NCI-H1105 treated with DMSO at 0.1 percent for 48 hours (cell line): ENCODE measurements at regions not wholly inside any gene's neighbourhood (a gene's known extent, or its start where the extent isn't known, plus 50 kb on each side); places are given as distances from the start of the nearest gene placed in this dataset.

Source experiments
- DNase-seq: peaks from one replicate; lab custom pipeline; 2025; lab: John Stamatoyannopoulos, UW

- no peak for DNase-seq
Measured at GRCh38 chr9:134245179-134245578, 80.8 kb upstream of the RNU6ATAC start.

DNA sequence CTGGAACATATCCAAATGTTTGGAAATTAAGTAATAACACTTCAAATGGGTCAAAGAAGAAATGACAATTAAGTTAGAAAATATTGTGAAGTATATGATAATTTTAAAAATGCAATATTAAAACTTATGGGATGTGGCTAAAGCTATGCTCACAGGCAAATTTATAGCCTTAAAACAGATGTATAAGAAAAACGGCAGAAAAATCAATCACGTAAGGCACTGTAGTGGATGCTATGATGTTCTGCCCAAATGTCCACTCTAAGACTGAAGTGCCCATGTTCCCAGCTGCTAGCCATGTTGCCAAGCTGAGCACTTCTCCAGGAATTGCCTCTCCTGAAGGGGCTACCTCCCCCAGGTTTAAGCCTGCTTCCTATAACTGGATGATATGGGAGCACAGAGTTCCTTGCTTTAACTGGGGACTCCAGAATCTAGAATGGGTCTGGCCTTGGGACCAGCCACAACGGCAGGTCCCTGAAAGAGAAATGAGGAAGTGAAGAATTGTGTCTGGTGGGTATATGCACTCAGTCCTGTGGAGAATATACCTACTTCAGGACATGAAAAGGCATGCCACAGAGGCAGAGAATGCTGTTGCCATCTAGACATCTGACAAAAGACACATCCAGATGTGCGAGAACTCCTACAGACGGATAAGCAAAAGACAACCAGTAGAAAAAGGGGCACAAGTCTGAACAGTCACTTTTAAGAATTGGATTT, 78.2 kb upstream of the RXRA start:
- DNase-seq, result no peak

GRCh38 chr9:134251296-134252069, 74.8 kb upstream of the RXRA start:
- DNase-seq, result no peak

GRCh38 chr9:134252084-134252830, 74.0 kb upstream of the RXRA start:
- no peak for DNase-seq

DNA sequence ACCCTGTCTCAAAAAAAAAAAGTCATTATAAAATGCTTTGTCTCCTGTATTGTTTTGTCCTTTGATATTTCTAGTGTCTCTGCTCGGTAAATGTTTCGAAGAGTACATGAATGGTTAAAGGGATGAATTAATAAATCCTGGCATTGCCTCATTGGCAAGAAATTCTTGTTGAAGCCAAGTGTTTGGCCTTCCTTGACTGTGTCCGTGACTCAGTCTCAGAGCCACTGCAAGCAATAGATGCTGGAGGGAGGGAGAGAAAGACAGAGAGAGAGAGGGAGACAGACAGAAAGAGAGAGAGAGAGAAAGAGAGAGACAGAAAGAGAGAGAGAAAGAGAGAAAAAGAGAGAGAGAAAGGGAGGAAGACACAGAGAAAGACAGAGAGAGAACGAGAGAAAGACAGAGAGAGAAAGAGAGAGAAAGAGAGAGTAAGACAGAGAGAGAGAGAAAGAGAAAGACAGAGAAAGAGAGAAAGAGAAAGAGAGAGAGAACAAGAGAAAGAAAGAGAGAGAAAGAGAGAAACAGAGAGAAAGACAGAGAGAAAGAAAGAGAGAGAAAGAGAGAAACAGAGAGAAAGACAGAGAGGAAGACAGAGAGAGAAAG, 72.5 kb upstream of the RXRA start:
- no peak for DNase-seq

- no peak for DNase-seq
Measured at GRCh38 chr9:134258332-134258731, 67.9 kb upstream of the RXRA start.

DNA sequence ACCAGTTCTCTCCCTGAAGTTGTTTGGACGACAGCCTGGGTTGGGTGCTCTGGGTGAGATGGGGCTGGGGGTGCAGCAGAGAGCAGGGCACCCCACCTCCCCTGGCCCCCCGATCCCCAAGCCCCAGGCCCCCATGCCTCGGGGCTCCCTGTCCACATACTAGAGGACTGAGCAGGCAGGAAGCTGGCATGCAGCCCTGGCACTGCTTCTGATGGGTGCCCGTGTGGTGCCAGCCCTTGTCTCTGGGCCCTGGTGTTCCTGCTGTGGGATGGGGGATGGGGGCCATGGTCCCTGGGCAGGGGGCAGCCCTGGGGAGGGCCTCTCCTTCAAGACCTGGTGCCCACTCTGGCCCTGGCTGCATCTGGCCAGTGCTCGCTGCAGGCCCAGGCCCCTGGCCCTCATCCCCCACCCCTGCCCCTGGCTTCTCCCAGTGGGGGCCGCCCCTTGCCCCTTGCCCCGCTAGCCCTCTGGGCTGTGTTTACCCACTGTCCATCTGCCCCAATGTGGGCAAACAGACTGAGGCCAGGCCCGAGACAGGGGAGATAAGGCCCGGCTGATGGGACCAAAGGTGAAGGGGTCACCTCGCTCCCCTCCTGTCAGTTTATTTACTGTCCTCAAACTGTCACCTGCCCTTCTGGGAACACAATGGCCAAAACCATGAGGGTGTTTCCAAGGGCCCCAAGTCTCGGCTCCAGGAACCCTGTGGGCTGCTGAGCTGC, 67.3 kb upstream of the RXRA start:
- no peak for DNase-seq

DNA sequence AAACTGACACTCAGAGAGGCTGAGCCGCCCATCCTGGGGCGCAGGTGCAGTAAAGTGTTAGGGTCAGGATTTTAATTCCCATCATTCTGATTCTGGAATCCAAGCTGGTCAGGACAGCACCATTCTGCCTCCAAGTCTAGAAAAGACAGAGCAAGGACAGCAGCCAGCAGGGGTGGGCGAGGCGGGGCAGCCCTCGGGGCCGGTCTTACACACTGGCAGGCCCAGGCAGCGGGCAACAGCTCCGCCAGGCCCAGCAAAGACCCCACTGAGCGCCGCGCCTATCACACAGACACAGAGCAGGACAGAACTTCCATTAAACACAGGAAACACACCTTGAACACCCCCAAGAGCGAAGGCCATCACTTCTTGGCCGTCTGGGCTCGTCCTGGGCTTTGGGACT, 66.5 kb upstream of the RXRA start:
- no peak for DNase-seq

DNA sequence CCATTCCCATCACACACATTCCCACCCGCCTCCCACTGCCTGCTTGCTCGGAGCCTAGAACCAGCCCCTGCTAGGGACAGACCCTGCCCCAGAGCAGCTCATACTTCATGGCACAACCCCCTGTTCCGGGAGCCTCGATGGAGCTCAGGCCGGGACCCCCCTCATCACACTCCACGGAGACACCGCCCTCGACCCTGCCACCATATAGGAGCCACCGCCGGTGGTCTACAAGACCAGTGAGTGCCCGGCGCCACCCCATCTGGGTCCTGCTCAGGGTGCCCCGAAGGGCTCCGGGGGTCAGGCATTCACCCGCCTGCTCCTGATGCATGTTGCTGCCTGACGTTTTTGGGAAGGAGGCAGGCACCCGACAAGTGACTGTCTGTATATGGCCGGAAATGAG, 65.5 kb upstream of the RXRA start:
- no peak for DNase-seq

DNA sequence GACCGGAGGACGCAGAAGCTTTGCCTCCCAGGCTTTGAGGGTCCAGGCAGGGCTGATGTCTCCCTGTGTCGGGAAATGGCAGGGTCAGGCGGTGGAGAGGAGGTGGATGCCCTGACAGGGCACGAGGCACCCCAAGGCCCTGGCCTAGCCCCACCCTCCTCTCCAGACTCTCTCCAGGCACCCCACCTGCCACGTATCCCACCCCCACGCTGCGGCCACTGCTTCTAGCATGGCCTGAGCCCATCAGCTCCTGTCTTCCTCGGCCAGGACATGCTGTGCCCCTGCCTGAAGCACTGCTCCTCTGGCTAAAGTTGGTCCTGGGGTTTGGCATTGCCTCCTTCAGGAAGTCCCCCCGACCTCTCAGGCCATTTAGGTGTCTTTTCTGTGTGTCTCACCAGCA, 64.2 kb upstream of the RXRA start:
- DNase-seq, result no peak

GRCh38 chr9:134263596-134263995, 62.7 kb upstream of the RXRA start:
- DNase-seq, result no peak

DNA sequence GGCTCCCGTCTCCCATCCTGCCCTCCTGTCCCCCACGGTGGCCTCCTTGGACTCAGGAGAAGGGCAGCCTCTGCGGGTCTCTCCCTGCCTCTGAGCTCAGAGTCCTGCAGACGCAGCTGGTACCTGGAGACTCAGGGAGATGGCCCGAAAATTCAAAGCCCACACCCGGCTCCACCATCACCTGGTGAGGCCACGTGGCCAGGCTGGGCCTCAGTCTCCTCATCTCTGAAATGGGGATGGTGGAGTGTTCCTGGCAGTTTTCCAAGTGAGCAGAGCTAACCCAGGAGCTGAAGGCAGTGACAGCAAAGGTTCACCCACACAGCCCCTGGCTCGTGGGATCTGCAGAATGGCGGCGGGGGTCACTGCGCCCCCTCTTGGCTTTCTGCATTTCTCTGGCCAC, 62.1 kb upstream of the RXRA start:
- no peak for DNase-seq

DNA sequence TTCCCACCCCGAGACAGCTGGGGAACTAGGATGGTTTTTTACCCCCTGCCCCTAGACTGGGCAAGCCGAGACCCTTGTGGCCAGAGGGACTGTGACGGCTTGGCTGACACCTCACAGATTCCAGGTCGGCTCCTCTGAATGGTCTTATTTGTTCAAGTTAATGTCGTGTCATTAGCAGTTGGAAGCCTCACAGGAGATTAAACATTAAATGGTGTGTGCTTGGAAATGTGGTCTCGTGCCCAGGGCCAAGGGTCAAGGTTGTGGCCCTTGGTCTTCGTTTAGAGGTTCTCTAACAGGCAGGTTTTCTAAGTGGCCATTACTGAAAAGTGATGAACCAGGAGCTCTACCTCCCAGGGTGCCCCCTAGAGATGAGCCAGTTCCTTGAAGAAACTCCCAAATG, 61.2 kb upstream of the RXRA start:
- DNase-seq, result no peak

- DNase-seq, result no peak
Measured at GRCh38 chr9:134266418-134266817, 59.8 kb upstream of the RXRA start.

DNA sequence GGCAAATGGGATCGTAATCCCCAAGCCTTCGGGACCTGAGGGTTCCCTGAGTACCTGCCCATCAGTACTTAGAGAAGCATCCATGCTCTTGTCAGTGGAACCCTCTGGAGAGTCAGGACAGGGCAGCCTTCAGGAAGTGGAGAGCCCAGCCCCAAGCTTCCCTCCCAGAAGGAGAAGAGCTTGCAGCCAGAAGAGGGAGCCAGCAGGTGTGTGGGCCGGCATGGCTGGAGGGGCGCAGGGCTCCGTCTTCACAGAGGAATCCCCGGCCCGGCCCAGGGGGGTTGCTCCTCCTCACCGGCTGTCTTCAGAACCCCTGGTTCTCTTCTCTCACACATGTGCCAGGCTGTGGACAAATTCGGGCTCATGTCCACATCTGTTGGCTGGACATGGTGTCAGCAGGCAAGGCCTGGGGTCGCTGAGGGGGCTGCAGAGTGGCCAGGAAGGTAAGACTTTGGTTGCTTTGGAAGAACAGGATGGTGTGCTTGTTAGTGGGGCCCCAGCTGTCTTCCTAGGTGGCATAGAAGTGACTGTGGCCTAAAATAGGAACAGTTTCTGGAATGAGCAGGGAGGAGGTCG, 58.9 kb upstream of the RXRA start:
- DNase-seq, result no peak

GRCh38 chr9:134267881-134268724, 58.2 kb upstream of the RXRA start:
- DNase-seq, result no peak

GRCh38 chr9:134268747-134269146, 57.5 kb upstream of the RXRA start:
- DNase-seq, result no peak

- peak; percentile 49 for DNase-seq
Measured at GRCh38 chr9:134271338-134272301, 54.6 kb upstream of the RXRA start.

GRCh38 chr9:134272302-134273023, 53.8 kb upstream of the RXRA start:
- peak; percentile 72 for DNase-seq
